ENCODE measurements at regions not wholly inside any gene's neighbourhood (a gene's known extent, or its start where the extent isn't known, plus 50 kb on each side); places are given as distances from the start of the nearest gene placed in this dataset.

DNA sequence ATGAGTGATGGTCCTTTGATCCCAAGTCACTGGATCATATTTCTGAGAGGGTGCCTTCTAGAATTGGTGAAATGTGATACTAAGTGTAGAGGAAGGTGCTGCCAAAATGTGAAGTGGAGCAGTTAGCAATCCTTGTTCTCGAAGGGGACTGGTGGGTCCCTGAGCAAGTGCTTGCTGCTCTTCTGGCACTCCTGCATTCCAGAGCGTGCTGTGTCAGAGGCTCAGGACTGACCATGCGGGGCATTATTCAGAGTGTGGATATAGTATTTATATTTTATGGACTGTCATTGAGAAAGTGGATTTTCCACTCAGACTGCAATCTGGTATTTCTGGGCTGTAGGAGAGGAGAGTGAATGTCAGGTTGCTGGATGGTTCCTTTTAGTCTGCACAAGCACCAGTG, 152.6 kb upstream of the KL start:
- DNase-seq = peak; percentile 14

DNA sequence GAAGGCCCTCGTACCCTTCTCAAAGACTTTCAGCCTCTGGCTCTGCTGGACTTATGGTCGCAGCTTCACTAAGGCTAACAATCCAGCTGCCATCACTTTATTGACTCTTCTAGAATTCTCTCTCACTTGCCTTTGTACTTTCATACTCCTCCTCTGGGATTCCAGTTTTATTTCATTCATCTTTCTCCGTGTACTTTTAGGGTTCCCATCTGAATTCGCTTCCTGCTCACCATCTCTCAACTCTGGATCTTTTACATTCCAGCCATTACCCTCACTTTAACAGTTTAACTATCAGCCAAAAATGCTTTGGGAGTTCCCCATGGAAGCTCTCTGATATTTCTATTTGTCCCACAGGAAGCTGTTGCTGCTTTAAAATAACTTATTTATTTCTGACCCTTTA, 149.3 kb upstream of the KL start:
- no peak for DNase-seq

DNA sequence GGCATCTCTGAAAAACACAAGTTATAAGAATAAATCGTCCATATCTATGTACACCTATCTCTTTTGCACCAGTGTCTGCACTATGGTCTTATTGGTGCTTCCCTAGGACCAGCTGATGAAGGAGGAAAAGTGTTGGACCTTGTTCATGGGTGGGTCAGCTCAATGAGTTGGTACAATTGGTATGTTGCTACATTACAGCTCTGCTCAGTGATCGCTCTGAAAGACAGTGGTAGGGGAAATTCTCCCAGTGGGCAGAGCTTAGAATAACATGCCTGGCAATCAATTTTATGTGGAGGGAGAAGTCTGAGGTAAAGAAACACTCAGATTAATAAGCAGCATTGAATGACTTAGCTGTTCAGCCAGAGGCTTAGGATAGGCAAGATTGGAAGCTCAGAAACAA, 138.7 kb upstream of the KL start:
- no peak for DNase-seq

DNA sequence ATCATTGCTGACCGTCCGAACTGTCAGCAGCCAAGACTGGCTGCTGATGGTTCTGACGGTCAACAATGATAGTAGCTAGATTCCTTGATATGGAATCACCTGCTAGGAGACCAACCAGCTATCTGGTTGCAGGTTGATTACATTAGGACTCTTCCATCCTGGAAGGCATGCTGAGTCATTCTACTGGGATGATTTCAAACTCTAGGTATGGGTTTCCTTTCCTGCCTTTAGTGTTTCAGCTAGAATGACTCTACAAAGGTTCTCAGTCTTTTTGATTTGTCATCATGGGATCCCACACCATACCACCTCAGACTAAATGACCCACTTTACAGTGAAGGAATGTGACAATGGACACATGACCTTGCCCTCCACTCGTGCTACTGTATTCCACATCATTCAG, 138.1 kb upstream of the KL start:
- no peak for DNase-seq

DNA sequence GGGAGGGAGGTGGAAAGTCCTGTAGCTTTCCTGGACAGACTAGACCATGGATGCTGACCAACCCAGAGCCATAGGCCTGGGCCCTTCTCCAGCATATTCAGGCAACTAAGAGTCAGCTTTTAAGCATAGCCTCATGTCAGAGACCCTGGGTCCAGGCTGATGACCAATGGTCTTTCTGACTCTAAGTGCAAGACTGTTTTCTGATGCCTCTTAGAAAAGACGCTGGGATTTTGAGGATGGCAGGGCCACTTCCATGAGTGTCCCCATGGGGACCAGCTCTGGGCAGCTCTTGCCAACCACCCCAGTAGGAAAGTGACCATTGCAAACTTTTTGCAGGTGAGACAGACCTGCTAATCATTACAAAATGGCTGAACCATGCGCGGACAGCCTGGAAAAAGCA, 135.6 kb upstream of the KL start:
- no peak for DNase-seq

DNA sequence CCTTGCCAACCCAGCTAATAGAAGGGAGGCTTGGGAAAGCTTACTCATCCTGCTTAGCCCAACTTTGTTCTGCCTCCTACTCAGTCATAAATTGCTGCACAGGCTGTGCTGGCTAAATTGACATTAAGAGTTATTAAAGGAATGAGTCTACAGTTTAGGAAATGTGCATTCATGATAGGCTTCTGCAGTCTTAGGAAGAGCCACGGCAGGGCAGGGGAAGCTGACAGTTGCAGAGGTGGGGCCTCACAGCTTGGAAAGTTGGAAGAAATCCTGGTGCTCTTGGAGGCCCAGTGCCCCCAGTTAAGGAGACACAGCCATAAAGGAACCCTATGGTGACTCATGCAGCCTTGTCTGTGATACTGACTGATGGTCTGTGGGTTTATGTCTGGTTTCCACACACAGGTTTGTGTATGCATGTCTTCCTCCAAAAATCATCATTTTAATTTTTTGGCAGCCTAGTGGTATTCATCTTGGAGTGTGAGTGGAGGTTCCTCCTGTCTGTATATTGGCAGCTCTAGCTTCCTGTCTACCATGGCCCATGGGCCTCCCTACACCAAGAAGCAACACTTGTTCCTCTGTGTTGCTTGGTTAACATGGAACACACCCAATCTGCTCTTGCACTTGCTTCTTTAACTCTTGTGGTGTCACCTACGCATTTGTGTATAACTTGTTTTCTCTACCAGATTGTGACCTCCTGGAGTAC, 135.0 kb upstream of the KL start:
- no peak for DNase-seq

DNA sequence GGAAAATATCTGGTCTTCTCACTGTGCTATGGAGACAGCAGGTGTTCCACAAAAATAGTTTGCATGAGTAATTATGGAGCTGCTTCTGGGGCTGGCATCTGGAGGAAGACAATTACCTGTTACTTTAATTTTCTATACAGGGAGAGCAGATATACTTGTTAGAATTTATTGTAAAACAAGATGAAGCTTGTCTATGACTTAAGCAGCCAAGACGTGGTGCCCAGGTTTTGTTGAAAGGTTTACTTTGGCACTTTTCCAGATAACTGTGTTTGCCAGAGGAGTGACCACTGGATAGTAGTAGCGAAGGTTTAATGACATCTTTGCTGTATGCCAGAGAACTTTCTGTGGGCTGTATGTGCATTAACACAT, 134.5 kb upstream of the KL start:
- DNase-seq = peak; percentile 19

DNA sequence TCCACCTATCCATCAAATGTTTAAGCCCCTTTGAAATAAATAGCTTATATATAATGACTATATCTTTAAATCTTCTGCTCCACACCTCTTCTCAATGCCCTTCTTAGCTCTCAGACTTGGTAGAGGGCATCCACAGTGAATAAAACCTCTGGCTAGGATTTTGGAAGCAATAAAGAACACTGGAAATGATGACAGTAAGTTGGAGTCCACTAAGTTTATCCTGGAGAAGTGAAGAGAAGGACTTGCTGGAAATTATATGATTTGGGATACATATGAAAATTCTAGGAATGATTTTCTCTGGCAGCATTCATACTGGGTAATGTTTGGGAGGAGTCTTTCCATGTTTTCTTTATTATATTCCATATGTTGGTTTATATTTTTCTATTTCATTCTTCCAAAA, 133.5 kb upstream of the KL start:
- no peak for DNase-seq

DNA sequence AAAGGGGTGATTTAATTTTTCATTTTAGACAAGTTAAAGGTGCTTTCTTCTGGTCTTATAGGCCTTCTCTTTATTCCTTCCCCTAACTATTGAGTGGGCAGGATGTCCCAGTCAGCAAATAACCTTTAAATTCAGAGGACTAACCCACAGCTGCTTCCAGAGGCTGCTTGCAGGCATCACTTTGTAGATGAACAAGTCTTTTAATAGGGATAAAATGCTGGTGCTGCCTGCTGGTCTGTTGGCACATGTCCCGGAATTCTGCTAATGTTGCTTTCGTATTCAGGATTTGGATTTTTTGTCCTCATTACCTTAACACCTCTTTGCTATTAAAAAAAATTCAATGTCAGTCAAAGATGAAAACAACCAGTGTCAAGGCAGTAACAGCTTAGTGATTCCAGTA, 132.7 kb upstream of the KL start:
- DNase-seq = peak; percentile 82

DNA sequence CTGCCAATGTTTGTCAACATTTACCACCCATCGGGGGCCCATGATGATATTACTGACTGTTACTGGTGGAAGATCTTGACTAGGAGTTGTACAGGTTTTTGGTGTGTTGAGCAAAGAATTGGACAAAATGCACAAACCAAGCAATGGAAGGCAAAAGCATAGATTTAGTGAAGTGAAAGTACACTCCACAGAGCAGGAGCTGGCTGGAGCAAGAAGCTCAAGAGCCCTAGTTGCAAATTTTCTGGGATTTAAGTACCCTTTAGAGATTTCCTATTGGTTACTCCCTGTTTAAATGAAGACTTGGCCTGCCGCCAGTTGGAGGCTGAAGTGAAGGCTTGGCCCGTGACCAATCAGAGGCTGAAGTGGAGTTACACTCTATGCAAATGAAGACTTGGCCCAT, 128.6 kb upstream of the KL start:
- peak; percentile 2 for DNase-seq

DNA sequence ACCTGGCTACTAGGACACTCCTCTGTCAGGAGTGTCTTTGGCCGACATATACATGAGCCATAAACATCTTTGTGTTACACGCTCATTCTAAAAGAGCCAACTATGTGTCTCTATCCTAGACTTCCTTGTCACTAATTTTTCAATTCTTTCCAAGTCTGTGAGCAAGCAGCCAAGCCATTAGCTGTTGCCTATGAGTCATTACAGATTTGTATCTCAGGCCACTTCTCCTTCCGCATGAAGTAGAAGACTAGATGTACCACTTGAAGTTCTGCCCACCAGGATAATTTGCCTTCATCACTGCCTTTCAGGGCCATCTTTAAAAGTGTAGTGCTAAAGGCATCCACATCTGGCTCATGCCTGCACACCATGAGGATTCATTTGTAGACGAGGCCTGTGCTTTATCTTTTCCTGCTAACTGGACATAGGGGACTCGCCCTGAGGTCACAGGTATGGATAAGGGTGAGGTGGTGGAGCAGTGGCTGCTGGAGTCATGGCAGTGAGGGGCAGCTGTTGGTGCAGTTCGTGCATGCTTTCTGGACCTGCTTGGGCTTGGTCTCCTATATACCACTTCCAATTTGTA, 126.1 kb upstream of the KL start:
- DNase-seq = no peak

DNA sequence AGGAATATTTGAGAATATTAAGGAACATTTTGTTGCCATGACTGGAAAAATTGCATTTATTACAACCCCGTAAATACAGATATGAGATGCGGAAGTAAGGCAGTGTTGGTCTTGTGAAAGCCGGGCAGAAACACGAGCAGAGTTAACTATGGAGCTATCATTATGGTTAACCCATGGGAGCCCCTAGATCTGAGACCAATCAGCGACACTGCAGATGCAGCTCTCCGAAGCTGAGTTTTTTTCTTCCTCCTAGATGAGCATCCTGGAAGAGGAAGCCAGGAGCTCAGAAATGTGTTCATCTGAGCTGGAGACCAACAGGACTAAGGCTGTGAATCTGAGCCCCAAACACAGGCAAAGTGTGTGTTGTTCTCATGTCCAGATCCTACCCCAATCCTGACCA, 123.0 kb upstream of the KL start:
- no peak for DNase-seq

DNA sequence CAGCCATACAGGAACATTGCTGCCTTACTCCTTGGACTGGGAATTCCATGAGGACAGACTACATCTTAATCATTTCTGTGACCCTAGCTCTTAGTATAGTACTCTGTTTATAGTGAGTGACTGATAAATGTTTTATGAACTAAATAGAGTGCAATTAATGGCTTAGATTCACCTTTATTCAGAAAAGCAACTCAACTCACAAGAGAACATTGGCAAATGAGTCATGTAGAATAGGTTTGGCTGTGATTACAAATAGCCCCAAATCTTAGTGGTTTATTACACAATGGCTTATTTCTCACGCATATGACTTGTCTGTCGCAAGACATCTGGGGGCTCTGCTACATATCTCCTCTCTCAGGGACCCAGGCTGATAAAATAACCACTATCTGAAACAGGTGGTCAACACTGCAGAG, 121.6 kb upstream of the KL start:
- no peak for DNase-seq

DNA sequence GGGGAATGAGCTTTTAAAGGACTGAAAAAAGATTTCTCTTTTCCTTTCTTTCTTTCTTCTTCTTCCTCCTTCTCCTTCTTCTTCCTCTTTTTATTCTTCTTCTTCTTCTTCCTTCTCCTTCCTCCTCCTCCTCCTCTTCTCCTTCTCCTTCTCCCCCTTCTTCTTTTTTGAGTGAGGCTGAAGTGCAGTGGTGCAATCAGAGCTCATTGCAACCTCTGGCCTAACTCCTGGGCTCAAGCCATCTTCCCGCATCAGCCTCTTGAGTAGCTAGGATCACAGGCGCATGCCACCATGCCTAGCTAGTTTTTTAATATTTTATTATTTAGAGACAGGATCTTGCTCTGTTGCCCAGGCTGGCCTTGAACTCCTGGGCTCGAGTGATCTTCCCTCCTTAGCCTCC, 120.9 kb upstream of the KL start:
- no peak for DNase-seq

DNA sequence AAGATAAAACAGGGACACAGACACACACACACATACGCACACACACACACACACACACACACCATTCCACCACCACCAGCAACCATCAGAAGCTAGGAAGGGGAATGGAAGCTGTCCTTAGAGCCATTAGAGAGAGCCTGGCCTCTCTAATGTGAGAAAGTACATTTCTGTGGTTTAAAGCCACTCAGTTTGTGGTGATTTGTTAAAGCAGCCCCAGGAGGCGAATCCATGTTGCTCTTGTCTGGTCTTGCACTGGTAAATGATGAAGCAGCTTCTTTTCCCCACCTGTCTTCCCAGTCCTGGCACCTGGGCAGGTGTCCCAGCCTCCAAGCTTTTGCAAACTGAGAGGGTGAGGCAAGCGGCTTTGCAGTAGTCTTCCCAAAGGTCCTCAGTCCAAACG, 118.9 kb upstream of the KL start:
- DNase-seq = no peak

DNA sequence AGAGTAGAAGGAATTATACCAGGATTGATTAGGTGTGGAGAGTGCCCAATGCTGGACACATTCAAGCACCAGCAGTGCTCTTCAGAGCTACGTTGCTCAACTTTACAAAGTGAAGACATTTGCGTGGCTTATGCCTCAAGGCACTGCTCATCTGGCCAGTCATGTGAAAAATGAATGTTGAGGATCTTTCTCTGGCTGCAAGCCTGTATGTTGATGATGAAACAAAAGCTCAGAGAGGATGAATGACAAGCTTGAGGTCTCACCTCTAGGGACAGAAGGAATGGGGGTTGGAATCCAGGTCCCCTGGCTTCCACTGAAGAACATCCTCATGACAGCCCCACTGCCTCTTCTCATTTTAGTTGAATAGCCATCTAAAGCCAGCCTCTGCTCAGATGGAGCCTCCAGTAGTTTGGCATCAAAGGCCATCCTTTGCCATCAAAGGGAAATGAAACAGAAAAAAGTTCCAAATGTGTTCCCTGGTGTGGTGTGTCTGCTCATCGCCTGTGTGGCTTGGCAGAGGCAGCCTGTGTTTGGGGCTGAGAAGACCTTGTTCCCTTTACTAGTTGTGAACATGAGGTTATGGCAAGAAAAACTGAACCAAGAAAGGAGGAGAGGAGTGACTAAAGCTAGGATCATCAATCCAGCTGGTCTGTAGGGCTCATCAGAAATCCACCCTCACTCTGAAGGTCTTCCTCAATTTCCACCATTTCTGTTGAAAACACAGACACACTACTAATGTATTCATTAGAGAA, 114.0 kb upstream of the KL start:
- DNase-seq = no peak

DNA sequence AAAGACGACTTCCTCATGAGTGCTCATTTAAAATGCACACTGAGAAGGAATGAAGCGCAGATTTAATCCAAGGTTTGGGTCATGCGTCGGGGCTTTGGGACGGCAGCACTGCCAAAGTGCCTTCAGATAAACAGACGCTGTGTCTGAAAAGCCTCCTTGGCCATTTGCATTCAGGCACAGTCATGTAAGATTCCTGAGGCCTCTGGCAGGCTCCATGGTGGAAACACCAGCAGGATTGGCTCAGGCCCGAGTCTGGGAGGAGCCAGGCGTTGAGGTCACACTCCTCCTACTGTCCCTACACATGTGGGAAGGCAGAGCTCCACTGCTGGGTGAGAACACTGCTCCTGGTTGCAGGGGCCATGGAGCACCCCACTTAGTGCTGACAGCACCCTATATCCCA, 113.3 kb upstream of the KL start:
- DNase-seq = no peak

DNA sequence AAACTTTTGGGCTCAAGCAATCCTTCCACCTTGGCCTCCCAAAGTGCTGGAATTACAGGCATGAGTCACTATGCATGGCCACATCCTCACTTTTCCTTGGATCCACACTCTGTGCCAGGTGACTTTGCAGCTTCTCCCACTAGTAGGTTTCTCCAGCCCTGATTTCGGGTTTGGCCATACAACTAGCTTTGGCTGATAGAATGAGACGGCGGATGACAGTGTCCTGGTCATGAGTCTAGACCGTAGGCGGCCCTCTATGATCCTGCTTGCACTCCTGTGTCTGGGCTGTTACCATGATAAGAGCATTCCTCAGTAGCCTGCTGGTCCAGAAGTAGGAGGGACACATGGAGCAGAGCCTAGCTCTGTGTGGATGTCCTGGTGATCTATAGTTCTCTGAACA, 112.5 kb upstream of the KL start:
- DNase-seq = no peak

DNA sequence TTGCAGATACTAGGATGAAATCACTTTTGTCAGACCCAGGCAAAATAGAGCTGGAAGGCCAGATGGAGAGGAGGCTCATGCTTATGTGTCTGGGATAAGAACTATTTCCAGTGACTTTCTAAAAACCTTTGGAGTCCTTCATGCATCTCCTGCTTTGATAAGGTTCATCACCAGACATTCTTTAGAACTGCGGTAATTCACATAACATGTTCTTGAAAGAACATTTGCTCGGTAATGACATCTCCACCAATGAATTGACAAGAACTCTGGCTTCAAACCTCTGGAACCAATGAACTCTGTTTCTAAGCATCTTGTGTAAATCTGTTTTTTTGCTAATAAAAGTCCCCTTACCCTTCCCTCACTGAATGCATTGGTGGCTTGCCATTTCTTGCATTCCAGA, 112.0 kb upstream of the KL start:
- no peak for DNase-seq

DNA sequence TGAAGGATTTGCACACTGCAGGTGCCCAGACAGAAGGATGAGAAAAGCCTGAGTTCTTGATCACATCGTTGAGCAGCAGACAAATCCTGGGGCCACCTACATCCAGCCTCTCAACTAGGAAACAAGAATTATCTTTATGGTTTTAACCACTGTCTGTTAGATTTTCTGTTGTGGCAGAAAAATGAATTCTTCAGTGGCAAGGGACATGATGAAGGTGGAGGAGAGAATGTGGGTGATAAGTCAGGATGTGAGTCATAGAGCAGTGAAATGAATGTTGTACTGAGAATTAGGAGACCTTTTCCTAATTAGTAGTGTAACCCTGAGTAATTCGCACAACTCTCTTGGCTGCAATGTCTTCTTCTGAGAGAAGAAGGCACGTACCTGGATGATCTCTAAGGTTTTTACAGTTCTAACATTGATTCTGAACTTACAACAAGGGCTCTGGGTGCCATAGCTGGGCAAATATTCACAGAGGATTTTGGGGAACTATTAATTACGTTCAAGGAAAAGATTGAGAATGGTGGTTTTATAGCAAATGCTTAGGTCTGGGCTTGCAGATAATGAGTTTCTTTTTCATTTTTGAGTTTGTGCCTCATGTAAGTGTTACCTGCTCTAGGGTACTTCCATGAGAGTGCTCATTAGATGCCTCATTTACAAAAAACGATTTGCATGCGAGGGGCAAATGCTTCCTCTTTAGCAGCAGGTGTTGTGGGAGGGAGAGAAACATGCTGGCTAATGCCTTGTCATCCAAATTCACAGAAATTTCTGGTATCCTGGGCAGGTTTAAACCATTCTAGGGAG, 111.0 kb upstream of the KL start:
- no peak for DNase-seq

DNA sequence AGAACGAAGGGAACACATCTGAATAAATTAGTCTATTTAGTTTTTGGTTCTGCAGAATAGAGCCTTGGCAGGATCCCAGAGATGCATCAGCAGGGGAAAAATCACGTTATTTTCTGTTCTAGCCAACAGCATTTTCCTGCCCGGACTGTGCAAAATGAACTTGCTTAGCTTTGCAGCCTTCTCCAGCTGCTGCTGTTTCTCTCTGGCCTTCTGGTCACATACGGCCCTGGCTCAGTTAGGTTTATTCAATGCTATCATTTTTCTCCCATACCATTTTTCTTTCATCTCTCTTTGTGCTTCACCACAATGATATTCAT, 110.4 kb upstream of the KL start:
- DNase-seq = no peak

DNA sequence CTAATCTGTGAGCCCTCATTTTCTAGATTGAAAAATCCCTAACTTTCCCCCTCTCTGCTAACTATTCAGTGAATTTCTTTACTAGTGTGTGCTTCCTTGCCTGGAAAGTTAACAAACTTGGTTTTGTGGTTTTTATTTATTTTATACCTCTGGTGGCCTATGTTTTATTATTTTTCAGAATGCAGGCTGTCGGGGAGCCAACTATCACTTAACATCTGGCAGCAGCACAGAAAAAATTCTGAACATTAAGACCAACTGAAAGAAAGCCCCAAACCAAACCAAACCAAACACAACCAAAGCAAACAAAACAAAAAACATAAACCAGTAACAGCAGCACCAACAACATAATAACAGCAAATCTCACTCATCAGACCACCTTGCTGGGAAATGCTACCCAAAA, 109.0 kb upstream of the KL start:
- DNase-seq = no peak

DNA sequence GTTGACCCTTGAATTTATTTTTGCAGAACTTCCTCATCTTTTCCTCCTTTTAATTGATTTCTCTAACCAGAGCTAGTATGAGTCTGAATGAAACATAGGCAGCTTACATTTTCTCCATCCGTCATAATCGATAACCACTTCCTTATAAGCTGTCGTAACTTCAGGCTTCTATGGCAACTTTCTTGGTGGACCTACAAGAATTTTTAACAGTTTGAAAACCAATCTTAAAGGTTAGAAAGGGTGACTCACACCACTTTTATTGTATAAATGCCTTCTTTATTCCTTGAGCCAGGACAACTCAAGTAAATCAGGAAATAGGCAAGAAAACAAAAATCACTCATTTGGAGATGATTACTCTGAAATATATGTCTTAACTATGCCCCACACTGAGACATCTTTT, 105.7 kb upstream of the KL start:
- DNase-seq = no peak

DNA sequence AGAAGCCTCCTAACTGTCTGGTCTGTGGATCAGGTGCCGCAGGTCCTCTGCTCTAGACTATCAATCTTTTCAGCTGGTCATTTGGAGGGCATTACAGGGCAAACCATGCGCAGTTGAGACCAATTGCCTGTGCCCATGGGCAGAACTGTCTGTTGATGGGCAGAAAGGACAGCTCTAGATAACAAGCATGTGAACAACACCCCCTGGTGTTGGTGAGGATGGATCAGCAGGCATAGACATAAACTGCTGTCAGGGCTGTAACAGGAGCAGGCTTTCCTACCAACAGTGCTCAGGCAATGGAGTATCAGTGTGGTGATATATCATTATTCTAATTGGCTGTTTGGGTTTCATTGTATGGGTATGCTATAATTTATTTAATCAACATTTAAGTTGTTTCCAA, 104.7 kb upstream of the KL start:
- peak; percentile 48 for DNase-seq

Measured in NCI-H1092 treated with DMSO at 0.1 percent for 48 hours (cell line).